GM18861 (cell line): ENCODE measurements at regions not wholly inside any gene's neighbourhood (a gene's known extent, or its start where the extent isn't known, plus 50 kb on each side); places are given as distances from the start of the nearest gene placed in this dataset.

Experiments
- ATAC-seq: cut with Tn5 transposase; IDR thresholded peaks from one replicate; pipeline ENCODE4 v1.9.1; 2021; ENCODE audit not compliant: unreplicated experiment

- no peak for ATAC-seq
Measured at GRCh38 chr17:79325709-79326430, 251.2 kb downstream of the ENGASE start.

- no peak for ATAC-seq
Measured at GRCh38 chr17:79324194-79324593, 249.6 kb downstream of the ENGASE start.

- ATAC-seq, result no peak
Measured at GRCh38 chr17:79323566-79323965, 248.9 kb downstream of the ENGASE start.

- no peak for ATAC-seq
Measured at GRCh38 chr17:79322211-79323123, 247.8 kb downstream of the ENGASE start.

- ATAC-seq, result no peak
Measured at GRCh38 chr17:79320331-79320730, 245.7 kb downstream of the ENGASE start.

- ATAC-seq, result no peak
Measured at GRCh38 chr17:79317916-79318315, 243.3 kb downstream of the ENGASE start.

- ATAC-seq, result no peak
Measured at GRCh38 chr17:79316805-79317204, 242.2 kb downstream of the ENGASE start.

GRCh38 chr17:79315358-79316105, 240.9 kb downstream of the ENGASE start:
- ATAC-seq, result no peak

- ATAC-seq, result no peak
Measured at GRCh38 chr17:79314617-79315357, 240.2 kb downstream of the ENGASE start.

GRCh38 chr17:79311373-79311772, 236.7 kb downstream of the ENGASE start:
- no peak for ATAC-seq

GRCh38 chr17:79306424-79307318, 232.0 kb downstream of the ENGASE start:
- no peak for ATAC-seq

- no peak for ATAC-seq
Measured at GRCh38 chr17:79305768-79306423, 231.3 kb downstream of the ENGASE start.

GRCh38 chr17:79305376-79305767, 230.7 kb downstream of the ENGASE start:
- ATAC-seq, result no peak

GRCh38 chr17:79304884-79305283, 230.3 kb downstream of the ENGASE start:
- no peak for ATAC-seq

- no peak for ATAC-seq
Measured at GRCh38 chr17:79303641-79304205, 229.1 kb downstream of the ENGASE start.

GRCh38 chr17:79301469-79301868, 226.8 kb downstream of the ENGASE start:
- no peak for ATAC-seq

- no peak for ATAC-seq
Measured at GRCh38 chr17:79299349-79299748, 224.7 kb downstream of the ENGASE start.

- ATAC-seq, result no peak
Measured at GRCh38 chr17:79298799-79299198, 224.2 kb downstream of the ENGASE start.

GRCh38 chr17:79296243-79296642, 221.6 kb downstream of the ENGASE start:
- no peak for ATAC-seq
